NB4 (cell line): ENCODE measurements at regions not wholly inside any gene's neighbourhood (a gene's known extent, or its start where the extent isn't known, plus 50 kb on each side); places are given as distances from the start of the nearest gene placed in this dataset.

Experiments used
- CTCF ChIP-seq: IDR thresholded peaks from one replicate; pipeline ENCODE4 v1.5.1; 2012; ENCODE audit warnings: low read depth, low read length
- MAX ChIP-seq: IDR thresholded peaks from 2 replicates; pipeline ENCODE4 v1.6.1; 2011; ENCODE audit warnings: low read depth, low read length
- MYC ChIP-seq: IDR thresholded peaks from 2 replicates; pipeline ENCODE4 v1.6.1; 2011; ENCODE audit warnings: low read depth, low read length

- no peak for TF ChIP-seq MYC
- TF ChIP-seq CTCF, result no peak
- no peak for TF ChIP-seq MAX
These were observed 1639.9 kb downstream of the SLITRK5 start for GRCh38 chr13:89310943-89311672.
